GM23338 (cell line): ENCODE measurements at regions not wholly inside any gene's neighbourhood (a gene's known extent, or its start where the extent isn't known, plus 50 kb on each side); places are given as distances from the start of the nearest gene placed in this dataset.

Experiments
- EZH2 ChIP-seq: fragments of 200-600 bp; sonication (generic); IDR thresholded peaks from one replicate; pipeline ENCODE4 v1.8.0; 2017; ENCODE audit warnings: antibody characterized with exemption, mild to moderate bottlenecking, low read depth; ENCODE audit not compliant: unreplicated experiment
- EZH2phosphoT487 ChIP-seq: fragments of 200-600 bp; sonication (generic); IDR thresholded peaks from one replicate; pipeline ENCODE4 v1.8.1; 2018; ENCODE audit warnings: antibody characterized with exemption; ENCODE audit not compliant: unreplicated experiment
- JUNB ChIP-seq: IDR thresholded peaks from one replicate; pipeline ENCODE4 v1.6.1; 2016; ENCODE audit warnings: antibody characterized with exemption; ENCODE audit not compliant: unreplicated experiment
- NANOG ChIP-seq: IDR thresholded peaks from 2 replicates; pipeline ENCODE4 v1.6.1; 2016; ENCODE audit warnings: antibody characterized with exemption, borderline replicate concordance
- POLR2AphosphoS5 ChIP-seq: IDR thresholded peaks from 2 replicates; pipeline ENCODE4 v1.6.1; 2016; ENCODE audit warnings: antibody characterized with exemption, low read depth
- STAT1 ChIP-seq: IDR thresholded peaks from one replicate; pipeline ENCODE4 v1.6.1; 2016; ENCODE audit warnings: antibody characterized with exemption; ENCODE audit not compliant: unreplicated experiment
- ZNF114 ChIP-seq: fragments of 250-450 bp; sonication (Bioruptor Pico); IDR thresholded peaks from 2 replicates; pipeline ENCODE4 v1.5.0; 2020; ENCODE audit warnings: mild to moderate bottlenecking, moderate library complexity
- ZNF331 ChIP-seq: fragments of 250-450 bp; sonication (Bioruptor Pico); IDR thresholded peaks from 2 replicates; pipeline ENCODE4 v1.5.0; 2020; ENCODE audit warnings: low read depth, mild to moderate bottlenecking, moderate library complexity
- TF ChIP-seq, protein P1 (sequence below): fragments of 250-450 bp; sonication (Bioruptor Pico); IDR thresholded peaks from 2 replicates; pipeline ENCODE4 v1.5.0; 2020; ENCODE audit warnings: mild to moderate bottlenecking, moderate library complexity
- TF ChIP-seq, protein P2 (sequence below): IDR thresholded peaks from 2 replicates; pipeline ENCODE4 v1.6.1; 2016; ENCODE audit warnings: antibody characterized with exemption
- TF ChIP-seq, protein P3 (sequence below), 2 experiments: fragments of 200-600 bp in 1 of 2; sonication (generic) in 1 of 2; conservative IDR thresholded peaks; 2 replicates each; pipeline versions ENCODE4 v1.5.1 to v1.6.1; 2016 to 2017; ENCODE audit warnings: antibody characterized with exemption in 2 of 2, low read depth in 2 of 2, mild to moderate bottlenecking in 2 of 2, moderate library complexity in 1 of 2

DNA sequence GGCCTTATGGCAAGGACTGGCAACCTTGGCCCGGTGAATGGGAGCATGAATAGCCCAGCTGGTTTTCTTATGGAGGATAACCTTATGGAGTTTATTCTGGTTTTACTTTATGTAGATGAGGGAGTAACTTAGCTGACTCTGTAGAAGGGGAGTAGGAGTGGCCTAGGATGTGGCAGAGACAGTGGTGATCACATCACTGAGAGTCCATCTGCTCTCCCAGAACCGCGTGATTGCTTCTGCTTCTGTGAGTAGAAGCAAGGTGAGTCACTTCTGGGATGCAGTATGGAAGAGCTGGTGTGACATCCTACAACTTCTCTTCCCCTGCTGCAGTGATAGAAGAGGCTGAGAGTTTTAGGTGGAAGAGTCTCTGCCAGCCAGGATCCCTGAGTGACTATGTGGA is 129.2 kb downstream of the RPS24 start (continued):
- TF ChIP-seq, protein P1, sequence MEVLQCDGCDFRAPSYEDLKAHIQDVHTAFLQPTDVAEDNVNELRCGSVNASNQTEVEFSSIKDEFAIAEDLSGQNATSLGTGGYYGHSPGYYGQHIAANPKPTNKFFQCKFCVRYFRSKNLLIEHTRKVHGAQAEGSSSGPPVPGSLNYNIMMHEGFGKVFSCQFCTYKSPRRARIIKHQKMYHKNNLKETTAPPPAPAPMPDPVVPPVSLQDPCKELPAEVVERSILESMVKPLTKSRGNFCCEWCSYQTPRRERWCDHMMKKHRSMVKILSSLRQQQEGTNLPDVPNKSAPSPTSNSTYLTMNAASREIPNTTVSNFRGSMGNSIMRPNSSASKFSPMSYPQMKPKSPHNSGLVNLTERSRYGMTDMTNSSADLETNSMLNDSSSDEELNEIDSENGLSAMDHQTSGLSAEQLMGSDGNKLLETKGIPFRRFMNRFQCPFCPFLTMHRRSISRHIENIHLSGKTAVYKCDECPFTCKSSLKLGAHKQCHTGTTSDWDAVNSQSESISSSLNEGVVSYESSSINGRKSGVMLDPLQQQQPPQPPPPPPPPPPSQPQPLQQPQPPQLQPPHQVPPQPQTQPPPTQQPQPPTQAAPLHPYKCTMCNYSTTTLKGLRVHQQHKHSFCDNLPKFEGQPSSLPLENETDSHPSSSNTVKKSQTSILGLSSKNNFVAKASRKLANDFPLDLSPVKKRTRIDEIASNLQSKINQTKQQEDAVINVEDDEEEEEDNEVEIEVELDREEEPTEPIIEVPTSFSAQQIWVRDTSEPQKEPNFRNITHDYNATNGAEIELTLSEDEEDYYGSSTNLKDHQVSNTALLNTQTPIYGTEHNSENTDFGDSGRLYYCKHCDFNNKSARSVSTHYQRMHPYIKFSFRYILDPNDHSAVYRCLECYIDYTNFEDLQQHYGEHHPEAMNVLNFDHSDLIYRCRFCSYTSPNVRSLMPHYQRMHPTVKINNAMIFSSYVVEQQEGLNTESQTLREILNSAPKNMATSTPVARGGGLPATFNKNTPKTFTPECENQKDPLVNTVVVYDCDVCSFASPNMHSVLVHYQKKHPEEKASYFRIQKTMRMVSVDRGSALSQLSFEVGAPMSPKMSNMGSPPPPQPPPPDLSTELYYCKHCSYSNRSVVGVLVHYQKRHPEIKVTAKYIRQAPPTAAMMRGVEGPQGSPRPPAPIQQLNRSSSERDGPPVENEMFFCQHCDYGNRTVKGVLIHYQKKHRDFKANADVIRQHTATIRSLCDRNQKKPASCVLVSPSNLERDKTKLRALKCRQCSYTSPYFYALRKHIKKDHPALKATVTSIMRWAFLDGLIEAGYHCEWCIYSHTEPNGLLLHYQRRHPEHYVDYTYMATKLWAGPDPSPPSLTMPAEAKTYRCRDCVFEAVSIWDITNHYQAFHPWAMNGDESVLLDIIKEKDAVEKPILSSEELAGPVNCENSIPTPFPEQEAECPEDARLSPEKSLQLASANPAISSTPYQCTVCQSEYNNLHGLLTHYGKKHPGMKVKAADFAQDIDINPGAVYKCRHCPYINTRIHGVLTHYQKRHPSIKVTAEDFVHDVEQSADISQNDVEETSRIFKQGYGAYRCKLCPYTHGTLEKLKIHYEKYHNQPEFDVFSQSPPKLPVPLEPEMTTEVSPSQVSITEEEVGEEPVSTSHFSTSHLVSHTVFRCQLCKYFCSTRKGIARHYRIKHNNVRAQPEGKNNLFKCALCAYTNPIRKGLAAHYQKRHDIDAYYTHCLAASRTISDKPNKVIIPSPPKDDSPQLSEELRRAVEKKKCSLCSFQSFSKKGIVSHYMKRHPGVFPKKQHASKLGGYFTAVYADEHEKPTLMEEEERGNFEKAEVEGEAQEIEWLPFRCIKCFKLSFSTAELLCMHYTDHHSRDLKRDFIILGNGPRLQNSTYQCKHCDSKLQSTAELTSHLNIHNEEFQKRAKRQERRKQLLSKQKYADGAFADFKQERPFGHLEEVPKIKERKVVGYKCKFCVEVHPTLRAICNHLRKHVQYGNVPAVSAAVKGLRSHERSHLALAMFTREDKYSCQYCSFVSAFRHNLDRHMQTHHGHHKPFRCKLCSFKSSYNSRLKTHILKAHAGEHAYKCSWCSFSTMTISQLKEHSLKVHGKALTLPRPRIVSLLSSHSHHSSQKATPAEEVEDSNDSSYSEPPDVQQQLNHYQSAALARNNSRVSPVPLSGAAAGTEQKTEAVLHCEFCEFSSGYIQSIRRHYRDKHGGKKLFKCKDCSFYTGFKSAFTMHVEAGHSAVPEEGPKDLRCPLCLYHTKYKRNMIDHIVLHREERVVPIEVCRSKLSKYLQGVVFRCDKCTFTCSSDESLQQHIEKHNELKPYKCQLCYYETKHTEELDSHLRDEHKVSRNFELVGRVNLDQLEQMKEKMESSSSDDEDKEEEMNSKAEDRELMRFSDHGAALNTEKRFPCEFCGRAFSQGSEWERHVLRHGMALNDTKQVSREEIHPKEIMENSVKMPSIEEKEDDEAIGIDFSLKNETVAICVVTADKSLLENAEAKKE (CRISPR knock-in tag) = no peak
- TF ChIP-seq, protein P2, sequence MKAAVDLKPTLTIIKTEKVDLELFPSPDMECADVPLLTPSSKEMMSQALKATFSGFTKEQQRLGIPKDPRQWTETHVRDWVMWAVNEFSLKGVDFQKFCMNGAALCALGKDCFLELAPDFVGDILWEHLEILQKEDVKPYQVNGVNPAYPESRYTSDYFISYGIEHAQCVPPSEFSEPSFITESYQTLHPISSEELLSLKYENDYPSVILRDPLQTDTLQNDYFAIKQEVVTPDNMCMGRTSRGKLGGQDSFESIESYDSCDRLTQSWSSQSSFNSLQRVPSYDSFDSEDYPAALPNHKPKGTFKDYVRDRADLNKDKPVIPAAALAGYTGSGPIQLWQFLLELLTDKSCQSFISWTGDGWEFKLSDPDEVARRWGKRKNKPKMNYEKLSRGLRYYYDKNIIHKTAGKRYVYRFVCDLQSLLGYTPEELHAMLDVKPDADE = no peak
- TF ChIP-seq NANOG (no peak), EZH2phosphoT487 (no peak), EZH2 (no peak), ZNF114 (CRISPR knock-in tag) (no peak), JUNB (no peak), ZNF331 (no peak), POLR2AphosphoS5 (no peak), STAT1 (no peak)
- TF ChIP-seq, protein P3, sequence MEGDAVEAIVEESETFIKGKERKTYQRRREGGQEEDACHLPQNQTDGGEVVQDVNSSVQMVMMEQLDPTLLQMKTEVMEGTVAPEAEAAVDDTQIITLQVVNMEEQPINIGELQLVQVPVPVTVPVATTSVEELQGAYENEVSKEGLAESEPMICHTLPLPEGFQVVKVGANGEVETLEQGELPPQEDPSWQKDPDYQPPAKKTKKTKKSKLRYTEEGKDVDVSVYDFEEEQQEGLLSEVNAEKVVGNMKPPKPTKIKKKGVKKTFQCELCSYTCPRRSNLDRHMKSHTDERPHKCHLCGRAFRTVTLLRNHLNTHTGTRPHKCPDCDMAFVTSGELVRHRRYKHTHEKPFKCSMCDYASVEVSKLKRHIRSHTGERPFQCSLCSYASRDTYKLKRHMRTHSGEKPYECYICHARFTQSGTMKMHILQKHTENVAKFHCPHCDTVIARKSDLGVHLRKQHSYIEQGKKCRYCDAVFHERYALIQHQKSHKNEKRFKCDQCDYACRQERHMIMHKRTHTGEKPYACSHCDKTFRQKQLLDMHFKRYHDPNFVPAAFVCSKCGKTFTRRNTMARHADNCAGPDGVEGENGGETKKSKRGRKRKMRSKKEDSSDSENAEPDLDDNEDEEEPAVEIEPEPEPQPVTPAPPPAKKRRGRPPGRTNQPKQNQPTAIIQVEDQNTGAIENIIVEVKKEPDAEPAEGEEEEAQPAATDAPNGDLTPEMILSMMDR (conservative IDR thresholded peaks at IDR 0.05; ENCODE audit: low read depth in 2 of 2) = no peak
